ENCODE measurements at regions not wholly inside any gene's neighbourhood (a gene's known extent, or its start where the extent isn't known, plus 50 kb on each side); places are given as distances from the start of the nearest gene placed in this dataset.

- TF ChIP-seq CTCF (IDR thresholded peaks at IDR 0.05) (no peak), POLR2A (IDR thresholded peaks at IDR 0.05) (no peak), POLR2AphosphoS5 (IDR thresholded peaks at IDR 0.05) (no peak)
These were observed 87.4 kb upstream of the PTPRM start for GRCh38 chr18:7479756-7480155.

Data from upper lobe of left lung (tissue), 4 donors.